ENCODE measurements at regions not wholly inside any gene's neighbourhood (a gene's known extent, or its start where the extent isn't known, plus 50 kb on each side); places are given as distances from the start of the nearest gene placed in this dataset.

DNA sequence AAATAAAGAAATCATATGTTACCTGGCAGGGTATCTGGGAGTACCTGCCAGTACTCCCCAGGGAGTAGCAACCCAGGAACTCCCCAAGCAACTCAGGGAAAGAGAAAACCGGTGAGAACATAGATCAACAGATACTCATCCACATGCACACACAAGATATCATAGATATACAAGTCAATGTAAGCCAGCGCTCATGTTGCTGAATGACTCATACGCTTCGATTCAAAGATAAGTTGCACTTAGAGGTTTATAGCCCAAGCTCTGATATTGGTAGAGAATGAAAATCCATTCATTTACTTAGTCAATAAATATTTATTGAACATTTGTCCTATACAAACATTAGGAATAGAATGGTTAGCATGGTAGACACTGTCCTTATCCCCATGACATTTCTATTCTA, 219.1 kb upstream of the TRPC7 start:
- no peak overlapping the region for H3K14ac ChIP-seq (replicated peaks; ENCODE audit: low read depth, low read length)
- no peak overlapping the region for H2AFZ ChIP-seq (replicated peaks; ENCODE audit: low read length, poor library complexity)
- POLR2A ChIA-PET (ENCODE audit: unreplicated experiment): no interaction called here
- no peaks in the 10 kb centered on the region for H3K9me1 ChIP-seq (ENCODE audit: insufficient read depth, low read length)
- no peak overlapping the region for H3K18ac ChIP-seq (ENCODE audit: low read depth, low read length)
- no peak overlapping the region for H2AK9ac ChIP-seq (replicated peaks; ENCODE audit: low read depth, low read length, poor library complexity)
- no peaks in the 10 kb centered on the region for H3K36me3 ChIP-seq (ENCODE audit: control insufficient read depth, insufficient read depth, low read length)
- no peak overlapping the region for H4K91ac ChIP-seq (ENCODE audit: insufficient read depth, low read depth, low read length)
- no peak overlapping the region for H2BK15ac ChIP-seq (ENCODE audit: low read depth, low read length)
- H3K4me2 ChIP-seq (ENCODE audit: low read depth, low read length): no peak overlapping the region
- no peak overlapping the region for H3K4ac ChIP-seq (ENCODE audit: low read depth, low read length)
- intact Hi-C loops (cut with micrococcal nuclease): no loop called here
- H2BK20ac ChIP-seq (ENCODE audit: low read depth, low read length): no peak overlapping the region
- H4K20me1 ChIP-seq (ENCODE audit: insufficient read depth, low read length): no peaks in the 10 kb centered on the region
- no peaks in the 10 kb centered on the region for H3K9me3 ChIP-seq (ENCODE audit: control insufficient read depth, insufficient read depth, low read length)
- ATAC-seq (ENCODE audit: low read depth) (no peak), DNase-seq (no peak)
- H2BK120ac ChIP-seq (ENCODE audit: low read depth, low read length): no peak overlapping the region
- no peak overlapping the region for H2BK5ac ChIP-seq (ENCODE audit: low read depth, low read length, poor library complexity, severe bottlenecking)
- H3K4me1 ChIP-seq (ENCODE audit: control insufficient read depth, insufficient read depth, low read length): no peaks in the 10 kb centered on the region
- no peaks in the 10 kb centered on the region for H3K27me3 ChIP-seq (ENCODE audit: control insufficient read depth, insufficient read depth, low read length)
- no peak overlapping the region for H3K56ac ChIP-seq (ENCODE audit: extremely low read depth, insufficient read depth, low read length)
- H3K9ac ChIP-seq (ENCODE audit: low read depth, low read length): no peak overlapping the region
- H4K8ac ChIP-seq (ENCODE audit: low read depth in 2 of 2, low read length in 2 of 2): no peak overlapping the region
- no peak overlapping the region for H4K5ac ChIP-seq (ENCODE audit: low read depth, low read length)
- CTCF ChIA-PET: no interaction called here
- no peaks in the 10 kb centered on the region for H3K79me1 ChIP-seq (ENCODE audit: low read depth in 1 of 2, low read length in 2 of 2)
- H3K4me3 ChIP-seq (ENCODE audit: insufficient read depth, low read depth, low read length): no peak overlapping the region
- no peak overlapping the region for H3K23ac ChIP-seq (ENCODE audit: low read depth, low read length)
- in situ Hi-C loops (cut with MboI; ENCODE audit: low sequenced_read_pairs): no loop called here
- dilution Hi-C loops (cut with HindIII; ENCODE audit: low sequenced_read_pairs, unreplicated experiment): no loop called here
- no peak overlapping the region for H3K27ac ChIP-seq (ENCODE audit: insufficient read depth, low read length)
- TF ChIP-seq RCOR1 (IDR thresholded peaks at IDR 0.05; ENCODE audit: insufficient replicate concordance, low read length): no peak
- TF ChIP-seq NFE2L2 (IDR thresholded peaks at IDR 0.05; ENCODE audit: low read depth, low read length): no peak
- TF ChIP-seq MAZ (IDR thresholded peaks at IDR 0.05; ENCODE audit: borderline replicate concordance, low read depth, low read length): no peak
- TF ChIP-seq SMC3 (IDR thresholded peaks at IDR 0.05; ENCODE audit: low read depth, low read length): no peak
- no peak for TF ChIP-seq MAFK (IDR thresholded peaks at IDR 0.05; ENCODE audit: low read depth, low read length)
- no peak for TF ChIP-seq FOS (IDR thresholded peaks at IDR 0.05; ENCODE audit: low read depth, low read length)
- TF ChIP-seq, protein P1, sequence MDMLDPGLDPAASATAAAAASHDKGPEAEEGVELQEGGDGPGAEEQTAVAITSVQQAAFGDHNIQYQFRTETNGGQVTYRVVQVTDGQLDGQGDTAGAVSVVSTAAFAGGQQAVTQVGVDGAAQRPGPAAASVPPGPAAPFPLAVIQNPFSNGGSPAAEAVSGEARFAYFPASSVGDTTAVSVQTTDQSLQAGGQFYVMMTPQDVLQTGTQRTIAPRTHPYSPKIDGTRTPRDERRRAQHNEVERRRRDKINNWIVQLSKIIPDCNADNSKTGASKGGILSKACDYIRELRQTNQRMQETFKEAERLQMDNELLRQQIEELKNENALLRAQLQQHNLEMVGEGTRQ (IDR thresholded peaks at IDR 0.05; ENCODE audit: low read depth, low read length): no peak
- no peak for TF ChIP-seq RAD21 (IDR thresholded peaks at IDR 0.05; ENCODE audit: low read length)
- TF ChIP-seq, protein P2, sequence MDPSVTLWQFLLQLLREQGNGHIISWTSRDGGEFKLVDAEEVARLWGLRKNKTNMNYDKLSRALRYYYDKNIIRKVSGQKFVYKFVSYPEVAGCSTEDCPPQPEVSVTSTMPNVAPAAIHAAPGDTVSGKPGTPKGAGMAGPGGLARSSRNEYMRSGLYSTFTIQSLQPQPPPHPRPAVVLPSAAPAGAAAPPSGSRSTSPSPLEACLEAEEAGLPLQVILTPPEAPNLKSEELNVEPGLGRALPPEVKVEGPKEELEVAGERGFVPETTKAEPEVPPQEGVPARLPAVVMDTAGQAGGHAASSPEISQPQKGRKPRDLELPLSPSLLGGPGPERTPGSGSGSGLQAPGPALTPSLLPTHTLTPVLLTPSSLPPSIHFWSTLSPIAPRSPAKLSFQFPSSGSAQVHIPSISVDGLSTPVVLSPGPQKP (IDR thresholded peaks at IDR 0.05; ENCODE audit: borderline replicate concordance, low read depth, low read length): no peak
- TF ChIP-seq, protein P3, sequence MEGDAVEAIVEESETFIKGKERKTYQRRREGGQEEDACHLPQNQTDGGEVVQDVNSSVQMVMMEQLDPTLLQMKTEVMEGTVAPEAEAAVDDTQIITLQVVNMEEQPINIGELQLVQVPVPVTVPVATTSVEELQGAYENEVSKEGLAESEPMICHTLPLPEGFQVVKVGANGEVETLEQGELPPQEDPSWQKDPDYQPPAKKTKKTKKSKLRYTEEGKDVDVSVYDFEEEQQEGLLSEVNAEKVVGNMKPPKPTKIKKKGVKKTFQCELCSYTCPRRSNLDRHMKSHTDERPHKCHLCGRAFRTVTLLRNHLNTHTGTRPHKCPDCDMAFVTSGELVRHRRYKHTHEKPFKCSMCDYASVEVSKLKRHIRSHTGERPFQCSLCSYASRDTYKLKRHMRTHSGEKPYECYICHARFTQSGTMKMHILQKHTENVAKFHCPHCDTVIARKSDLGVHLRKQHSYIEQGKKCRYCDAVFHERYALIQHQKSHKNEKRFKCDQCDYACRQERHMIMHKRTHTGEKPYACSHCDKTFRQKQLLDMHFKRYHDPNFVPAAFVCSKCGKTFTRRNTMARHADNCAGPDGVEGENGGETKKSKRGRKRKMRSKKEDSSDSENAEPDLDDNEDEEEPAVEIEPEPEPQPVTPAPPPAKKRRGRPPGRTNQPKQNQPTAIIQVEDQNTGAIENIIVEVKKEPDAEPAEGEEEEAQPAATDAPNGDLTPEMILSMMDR (conservative IDR thresholded peaks at IDR 0.05; ENCODE audit: low read depth, low read length): no peak
- no peak for TF ChIP-seq CHD1 (IDR thresholded peaks at IDR 0.05; ENCODE audit: low read depth, low read length)
- TF ChIP-seq BHLHE40 (IDR thresholded peaks at IDR 0.05; ENCODE audit: low read depth, low read length): no peak
- TF ChIP-seq CEBPB (IDR thresholded peaks at IDR 0.05; ENCODE audit: low read depth, low read length): no peak
- TF ChIP-seq RFX5 (IDR thresholded peaks at IDR 0.05; ENCODE audit: low read depth, low read length): no peak
- TF ChIP-seq POLR2A (IDR thresholded peaks at IDR 0.05; ENCODE audit: low read depth, low read length): no peak
- TF ChIP-seq MXI1 (IDR thresholded peaks at IDR 0.05; ENCODE audit: borderline replicate concordance, low read depth, low read length): no peak
- no CpG with 5 or more reads among the region's 4 CpGs for WGBS, 2 experiments (ENCODE audit: extremely low coverage in 2 of 2, insufficient read length in 1 of 2)
- no TSS peak for BruUV-seq (replicated peaks)
- no peak overlapping the region for H2AK5ac ChIP-seq (ENCODE audit: low read depth, low read length)

Data from IMR-90 (cell line).